ENCODE measurements at regions not wholly inside any gene's neighbourhood (a gene's known extent, or its start where the extent isn't known, plus 50 kb on each side); places are given as distances from the start of the nearest gene placed in this dataset.

DNA sequence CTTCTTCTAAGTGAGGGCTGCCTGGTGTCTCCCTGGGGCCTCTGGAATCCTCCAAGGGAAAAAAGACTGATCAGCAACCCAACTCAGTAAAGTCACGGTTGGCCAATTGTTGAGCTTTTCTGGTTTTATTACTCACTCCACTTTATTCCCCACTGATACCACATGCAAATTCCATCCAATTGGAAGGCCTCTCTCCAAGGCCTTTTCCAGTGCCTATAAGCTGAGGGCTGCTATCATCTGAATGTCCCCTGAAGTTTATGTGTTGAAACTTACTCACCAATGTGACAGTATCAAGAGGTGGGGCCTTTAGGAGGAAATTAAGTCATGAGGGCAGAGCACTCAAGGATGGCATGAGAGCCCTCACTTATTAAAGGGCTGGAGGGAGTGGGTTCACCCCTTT is 463.3 kb downstream of the BUD13 start:
- TF ChIP-seq, protein P1, sequence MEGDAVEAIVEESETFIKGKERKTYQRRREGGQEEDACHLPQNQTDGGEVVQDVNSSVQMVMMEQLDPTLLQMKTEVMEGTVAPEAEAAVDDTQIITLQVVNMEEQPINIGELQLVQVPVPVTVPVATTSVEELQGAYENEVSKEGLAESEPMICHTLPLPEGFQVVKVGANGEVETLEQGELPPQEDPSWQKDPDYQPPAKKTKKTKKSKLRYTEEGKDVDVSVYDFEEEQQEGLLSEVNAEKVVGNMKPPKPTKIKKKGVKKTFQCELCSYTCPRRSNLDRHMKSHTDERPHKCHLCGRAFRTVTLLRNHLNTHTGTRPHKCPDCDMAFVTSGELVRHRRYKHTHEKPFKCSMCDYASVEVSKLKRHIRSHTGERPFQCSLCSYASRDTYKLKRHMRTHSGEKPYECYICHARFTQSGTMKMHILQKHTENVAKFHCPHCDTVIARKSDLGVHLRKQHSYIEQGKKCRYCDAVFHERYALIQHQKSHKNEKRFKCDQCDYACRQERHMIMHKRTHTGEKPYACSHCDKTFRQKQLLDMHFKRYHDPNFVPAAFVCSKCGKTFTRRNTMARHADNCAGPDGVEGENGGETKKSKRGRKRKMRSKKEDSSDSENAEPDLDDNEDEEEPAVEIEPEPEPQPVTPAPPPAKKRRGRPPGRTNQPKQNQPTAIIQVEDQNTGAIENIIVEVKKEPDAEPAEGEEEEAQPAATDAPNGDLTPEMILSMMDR (IDR thresholded peaks at IDR 0.05; ENCODE audit: extremely low read depth, insufficient read depth, missing control alignments) = no peak
- in situ Hi-C loops (cut with MboI; ENCODE audit: low pct_unique_long_range_greater_than_20kb, low sequenced_read_pairs, unreplicated experiment) = no loop called here
- DNase-seq (ENCODE audit: low spot score) = no peak

DNA sequence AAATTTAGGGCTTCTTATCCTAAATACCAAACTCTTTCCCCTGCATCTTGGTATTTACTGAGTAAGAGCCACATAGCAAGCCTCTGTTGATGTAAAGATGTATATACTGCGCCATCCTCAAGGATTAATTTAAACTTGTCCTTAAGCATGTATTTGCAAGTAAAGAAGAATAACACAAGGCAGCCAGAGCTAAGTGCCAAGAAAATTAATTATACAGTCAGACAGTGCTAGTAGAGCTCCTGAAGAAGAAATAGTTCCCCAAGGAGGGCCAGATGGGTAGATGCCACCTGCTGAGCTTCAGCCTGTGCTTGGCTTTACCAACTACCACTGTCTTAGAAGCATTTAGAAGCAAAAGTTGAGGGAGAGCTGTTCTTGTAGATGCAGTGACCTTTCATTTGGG is 470.0 kb downstream of the BUD13 start:
- no peak for DNase-seq (ENCODE audit: low spot score)
- in situ Hi-C loops (cut with MboI; ENCODE audit: low pct_unique_long_range_greater_than_20kb, low sequenced_read_pairs, unreplicated experiment) = no loop called here
- TF ChIP-seq, protein P1 (IDR thresholded peaks at IDR 0.05; ENCODE audit: extremely low read depth, insufficient read depth, missing control alignments) = no peak

DNA sequence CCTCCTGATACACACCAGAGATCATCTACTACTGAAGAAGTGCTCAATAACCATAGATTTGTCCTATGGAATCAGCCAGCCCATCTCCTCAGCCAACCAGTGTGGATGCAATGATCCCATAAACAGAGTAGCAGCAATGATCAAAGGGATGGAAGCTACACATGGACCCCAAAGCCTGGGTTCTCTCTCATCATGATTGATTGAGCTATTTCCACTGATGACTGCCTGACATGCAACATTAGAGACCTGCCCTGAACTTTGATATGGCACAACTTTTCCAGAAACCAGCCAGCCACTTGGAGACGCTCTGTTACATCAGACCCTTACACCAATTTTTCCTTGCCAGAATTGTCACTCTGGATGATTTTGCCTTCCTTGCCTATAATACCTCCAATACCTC is 471.6 kb downstream of the BUD13 start:
- TF ChIP-seq, protein P1 (IDR thresholded peaks at IDR 0.05; ENCODE audit: extremely low read depth, insufficient read depth, missing control alignments) = no peak
- no peak for DNase-seq (ENCODE audit: low spot score)
- in situ Hi-C loops (cut with MboI; ENCODE audit: low pct_unique_long_range_greater_than_20kb, low sequenced_read_pairs, unreplicated experiment) = no loop called here

DNA sequence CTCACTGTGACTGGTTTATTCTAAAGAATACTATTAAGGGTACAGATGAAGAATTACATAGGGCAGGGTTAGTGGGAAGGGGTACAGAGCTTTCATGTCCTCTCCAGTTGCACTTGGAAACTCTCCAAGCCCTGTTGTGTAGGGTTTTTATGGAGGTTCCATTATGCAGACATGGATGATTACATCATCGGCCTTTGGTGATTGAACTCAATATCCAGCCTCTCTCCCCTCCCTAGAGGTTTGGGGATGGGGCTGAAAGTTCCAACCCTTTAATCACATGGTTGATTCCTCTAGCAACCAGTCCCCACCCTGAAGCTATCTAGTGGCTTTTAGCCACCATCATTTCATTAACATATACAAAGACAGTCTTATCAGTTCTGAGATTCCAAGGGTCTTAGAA is 472.6 kb downstream of the BUD13 start:
- TF ChIP-seq, protein P1 (IDR thresholded peaks at IDR 0.05; ENCODE audit: extremely low read depth, insufficient read depth, missing control alignments) = no peak
- no peak for DNase-seq (ENCODE audit: low spot score)
- in situ Hi-C loops (cut with MboI; ENCODE audit: low pct_unique_long_range_greater_than_20kb, low sequenced_read_pairs, unreplicated experiment) = no loop called here

DNA sequence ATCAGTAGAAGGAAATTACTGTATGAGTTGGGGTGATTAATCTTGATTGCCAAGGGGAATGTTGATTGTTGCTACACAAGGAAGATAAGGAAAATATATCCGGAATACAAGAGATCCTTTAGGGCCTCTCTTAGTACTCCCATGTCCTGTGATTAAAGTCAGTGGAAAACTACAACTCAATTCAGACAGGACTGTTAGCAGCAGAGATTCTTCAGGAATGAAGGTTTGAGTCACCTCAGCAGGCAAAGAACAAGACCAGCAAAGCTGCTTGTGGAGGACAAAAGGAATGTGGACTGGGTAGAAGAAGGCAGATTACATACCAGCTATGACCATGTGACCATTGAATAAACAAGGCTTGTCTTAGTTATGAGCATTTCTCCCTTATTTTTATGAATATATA is 478.2 kb downstream of the BUD13 start:
- TF ChIP-seq, protein P1 (IDR thresholded peaks at IDR 0.05; ENCODE audit: extremely low read depth, insufficient read depth, missing control alignments) = no peak
- DNase-seq (ENCODE audit: low spot score) = no peak

DNA sequence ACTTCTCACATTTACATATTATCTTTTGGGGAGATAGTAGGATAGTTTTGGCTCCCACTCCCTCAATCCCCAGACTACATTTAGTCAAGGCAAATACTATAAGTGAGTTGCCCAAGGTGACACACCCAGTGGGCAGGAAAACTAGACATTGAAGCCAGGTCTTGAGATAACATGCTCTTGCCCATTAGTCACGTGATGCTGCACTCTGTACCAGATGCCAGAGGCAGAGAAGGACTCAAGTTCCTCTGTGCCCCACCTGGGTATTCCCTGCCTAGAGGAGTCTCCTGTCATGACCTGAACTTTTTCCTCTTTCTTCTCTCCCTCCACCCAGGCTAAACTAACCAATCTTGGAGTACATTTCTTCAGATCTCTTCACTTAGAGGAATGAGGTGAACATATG is 484.9 kb downstream of the BUD13 start:
- in situ Hi-C loops (cut with MboI; ENCODE audit: low pct_unique_long_range_greater_than_20kb, low sequenced_read_pairs, unreplicated experiment) = no loop called here
- TF ChIP-seq, protein P1 (IDR thresholded peaks at IDR 0.05; ENCODE audit: extremely low read depth, insufficient read depth, missing control alignments) = no peak
- no peak for DNase-seq (ENCODE audit: low spot score)

More for the DNA sequence above, 478.2 kb downstream of the BUD13 start:
- in situ Hi-C loops (cut with MboI; ENCODE audit: low pct_unique_long_range_greater_than_20kb, low sequenced_read_pairs, unreplicated experiment) = no loop called here

DNA sequence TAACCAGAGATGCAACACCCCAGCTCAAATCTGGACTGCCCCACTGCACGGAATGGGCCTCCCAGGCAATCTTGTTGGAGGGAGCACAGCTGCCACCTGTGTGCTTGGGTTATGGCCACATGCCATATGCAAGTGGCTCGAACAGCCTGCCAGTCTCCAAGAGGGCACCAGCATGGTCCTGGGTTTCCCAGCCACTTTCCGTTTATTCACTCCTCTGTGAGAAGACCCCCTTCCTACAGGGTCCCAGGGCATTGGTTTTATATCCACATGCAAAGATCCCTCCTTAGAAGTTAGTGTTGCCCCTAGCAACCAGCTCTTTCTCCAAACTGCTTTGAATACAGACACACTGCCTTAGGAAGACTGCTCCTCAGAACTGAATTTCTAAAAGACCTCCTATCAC is 487.8 kb downstream of the BUD13 start:
- TF ChIP-seq, protein P1 (IDR thresholded peaks at IDR 0.05; ENCODE audit: extremely low read depth, insufficient read depth, missing control alignments) = no peak
- DNase-seq (ENCODE audit: low spot score) = no peak
- in situ Hi-C loops (cut with MboI; ENCODE audit: low pct_unique_long_range_greater_than_20kb, low sequenced_read_pairs, unreplicated experiment) = no loop called here

All from GM13977 (cell line).